ENCODE measurements at regions not wholly inside any gene's neighbourhood (a gene's known extent, or its start where the extent isn't known, plus 50 kb on each side); places are given as distances from the start of the nearest gene placed in this dataset.

DNA sequence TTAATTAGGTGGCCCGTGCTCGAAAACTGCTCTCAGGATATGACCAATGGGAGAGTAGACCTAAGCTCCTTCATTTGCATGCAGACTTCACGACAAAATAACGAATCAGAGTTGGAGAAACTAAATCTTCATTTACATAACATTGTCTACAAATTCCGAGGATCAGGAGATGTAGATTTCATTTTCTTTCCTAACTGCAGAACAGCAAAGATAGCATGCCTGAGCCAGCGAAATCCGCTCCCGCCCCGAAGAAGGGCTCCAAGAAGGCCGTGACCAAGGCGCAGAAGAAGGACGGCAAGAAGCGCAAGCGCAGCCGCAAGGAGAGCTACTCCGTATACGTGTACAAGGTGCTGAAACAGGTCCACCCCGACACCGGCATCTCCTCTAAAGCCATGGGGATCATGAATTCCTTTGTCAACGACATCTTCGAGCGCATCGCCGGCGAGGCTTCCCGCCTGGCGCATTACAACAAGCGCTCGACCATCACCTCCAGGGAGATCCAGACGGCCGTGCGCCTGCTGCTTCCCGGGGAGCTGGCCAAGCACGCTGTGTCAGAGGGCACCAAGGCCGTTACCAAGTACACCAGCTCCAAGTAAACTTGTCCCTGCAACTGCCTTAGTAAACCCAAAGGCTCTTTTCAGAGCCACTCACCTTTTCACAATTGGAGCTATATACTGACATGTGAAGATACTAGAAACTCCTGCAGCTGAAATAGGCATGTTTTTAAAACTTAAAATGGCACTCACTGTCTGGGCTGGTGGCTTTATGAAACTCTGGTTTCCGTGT is 96.5 kb downstream of the HFE start:
- H3K4me2 ChIP-seq (ENCODE audit: low read length) = no peak overlapping the region

GRCh38 chr6:26184367-26184891 is 97.2 kb downstream of the HFE start:
- Histone ChIP-seq H2AFZ (ENCODE audit: low read depth, low read length) (no peak overlapping the region), H3K27ac (ENCODE audit: low read length) (no peak overlapping the region)

More for the DNA sequence above, 96.5 kb downstream of the HFE start:
- no peaks in the 10 kb centered on the region; the same call in 1 of the 2 replicates for H3K9me3 ChIP-seq (ENCODE audit: insufficient read depth, low read length)
- peaks cover 9% of the 10 kb centered on the region for H3K4me1 ChIP-seq (ENCODE audit: low read length)
- no peaks in the 10 kb centered on the region for H3K79me2 ChIP-seq (ENCODE audit: low read length)
- TF ChIP-seq, protein P1, sequence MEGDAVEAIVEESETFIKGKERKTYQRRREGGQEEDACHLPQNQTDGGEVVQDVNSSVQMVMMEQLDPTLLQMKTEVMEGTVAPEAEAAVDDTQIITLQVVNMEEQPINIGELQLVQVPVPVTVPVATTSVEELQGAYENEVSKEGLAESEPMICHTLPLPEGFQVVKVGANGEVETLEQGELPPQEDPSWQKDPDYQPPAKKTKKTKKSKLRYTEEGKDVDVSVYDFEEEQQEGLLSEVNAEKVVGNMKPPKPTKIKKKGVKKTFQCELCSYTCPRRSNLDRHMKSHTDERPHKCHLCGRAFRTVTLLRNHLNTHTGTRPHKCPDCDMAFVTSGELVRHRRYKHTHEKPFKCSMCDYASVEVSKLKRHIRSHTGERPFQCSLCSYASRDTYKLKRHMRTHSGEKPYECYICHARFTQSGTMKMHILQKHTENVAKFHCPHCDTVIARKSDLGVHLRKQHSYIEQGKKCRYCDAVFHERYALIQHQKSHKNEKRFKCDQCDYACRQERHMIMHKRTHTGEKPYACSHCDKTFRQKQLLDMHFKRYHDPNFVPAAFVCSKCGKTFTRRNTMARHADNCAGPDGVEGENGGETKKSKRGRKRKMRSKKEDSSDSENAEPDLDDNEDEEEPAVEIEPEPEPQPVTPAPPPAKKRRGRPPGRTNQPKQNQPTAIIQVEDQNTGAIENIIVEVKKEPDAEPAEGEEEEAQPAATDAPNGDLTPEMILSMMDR (IDR thresholded peaks at IDR 0.05; ENCODE audit: low read depth, low read length) = no peak
- TF ChIP-seq EZH2phosphoT487 (IDR thresholded peaks at IDR 0.05; ENCODE audit: low read depth) = no peak
- no peak overlapping the region for H3K4me3 ChIP-seq (ENCODE audit: low read length)
- no peak overlapping the region for H3K9ac ChIP-seq (ENCODE audit: low read length)
- H3K36me3 ChIP-seq (replicated peaks; ENCODE audit: low read depth, low read length) = no peaks in the 10 kb centered on the region
- no peaks in the 10 kb centered on the region for H4K20me1 ChIP-seq (ENCODE audit: insufficient read depth, low read length)
- no peak overlapping the region for H3K27ac ChIP-seq (ENCODE audit: low read length)
- no peak overlapping the region for H2AFZ ChIP-seq (ENCODE audit: low read depth, low read length)
- no peaks in the 10 kb centered on the region for H3K27me3 ChIP-seq (ENCODE audit: low read depth, low read length)

GRCh38 chr6:26185004-26185403 is 97.8 kb downstream of the HFE start:
- Histone ChIP-seq H3K79me2 (ENCODE audit: low read length) (no peaks in the 10 kb centered on the region), H3K4me3 (ENCODE audit: low read length) (no peak overlapping the region), H3K9ac (ENCODE audit: low read length) (no peak overlapping the region), H3K27me3 (ENCODE audit: low read depth, low read length) (no peaks in the 10 kb centered on the region), H3K36me3 (replicated peaks; ENCODE audit: low read depth, low read length) (no peaks in the 10 kb centered on the region), H3K4me1 (ENCODE audit: low read length) (peaks cover 19% of the 10 kb centered on the region), H2AFZ (ENCODE audit: low read depth, low read length) (no peak overlapping the region), H3K9me3 (ENCODE audit: insufficient read depth, low read length) (no peaks in the 10 kb centered on the region; the same call in 1 of the 2 replicates), H3K27ac (ENCODE audit: low read length) (no peak overlapping the region), H3K4me2 (ENCODE audit: low read length) (no peak overlapping the region), H4K20me1 (ENCODE audit: insufficient read depth, low read length) (no peaks in the 10 kb centered on the region)
- no peak for TF ChIP-seq EZH2phosphoT487 (IDR thresholded peaks at IDR 0.05; ENCODE audit: low read depth)
- TF ChIP-seq, protein P1 (IDR thresholded peaks at IDR 0.05; ENCODE audit: low read depth, low read length) = no peak

More at GRCh38 chr6:26184367-26184891, 97.2 kb downstream of the HFE start:
- no peak overlapping the region for H3K9ac ChIP-seq (ENCODE audit: low read length)
- H3K27me3 ChIP-seq (ENCODE audit: low read depth, low read length) = no peaks in the 10 kb centered on the region
- peaks cover 13% of the 10 kb centered on the region for H3K4me1 ChIP-seq (ENCODE audit: low read length)
- H3K9me3 ChIP-seq (ENCODE audit: insufficient read depth, low read length) = no peaks in the 10 kb centered on the region; the same call in 1 of the 2 replicates
- H3K4me3 ChIP-seq (ENCODE audit: low read length) = no peak overlapping the region
- H4K20me1 ChIP-seq (ENCODE audit: insufficient read depth, low read length) = no peaks in the 10 kb centered on the region
- no peak for TF ChIP-seq EZH2phosphoT487 (IDR thresholded peaks at IDR 0.05; ENCODE audit: low read depth)
- TF ChIP-seq, protein P1 (IDR thresholded peaks at IDR 0.05; ENCODE audit: low read depth, low read length) = no peak
- no peaks in the 10 kb centered on the region for H3K79me2 ChIP-seq (ENCODE audit: low read length)
- H3K4me2 ChIP-seq (ENCODE audit: low read length) = no peak overlapping the region
- H3K36me3 ChIP-seq (replicated peaks; ENCODE audit: low read depth, low read length) = no peaks in the 10 kb centered on the region

GRCh38 chr6:26185802-26186201 is 98.6 kb downstream of the HFE start:
- Histone ChIP-seq H3K9ac (ENCODE audit: low read length) (no peak overlapping the region), H3K9me3 (ENCODE audit: insufficient read depth, low read length) (no peaks in the 10 kb centered on the region; the same call in 1 of the 2 replicates), H3K4me1 (ENCODE audit: low read length) (peaks cover 20% of the 10 kb centered on the region), H3K4me3 (ENCODE audit: low read length) (no peak overlapping the region), H4K20me1 (ENCODE audit: insufficient read depth, low read length) (no peaks in the 10 kb centered on the region), H3K4me2 (ENCODE audit: low read length) (no peak overlapping the region), H2AFZ (ENCODE audit: low read depth, low read length) (no peak overlapping the region), H3K36me3 (replicated peaks; ENCODE audit: low read depth, low read length) (no peaks in the 10 kb centered on the region), H3K27me3 (ENCODE audit: low read depth, low read length) (no peaks in the 10 kb centered on the region), H3K27ac (ENCODE audit: low read length) (no peak overlapping the region), H3K79me2 (ENCODE audit: low read length) (no peaks in the 10 kb centered on the region)
- TF ChIP-seq, protein P1 (IDR thresholded peaks at IDR 0.05; ENCODE audit: low read depth, low read length) = no peak
- no peak for TF ChIP-seq EZH2phosphoT487 (IDR thresholded peaks at IDR 0.05; ENCODE audit: low read depth)
